NCI-H1105 treated with DMSO at 0.1 percent for 48 hours (cell line): ENCODE measurements at regions not wholly inside any gene's neighbourhood (a gene's known extent, or its start where the extent isn't known, plus 50 kb on each side); places are given as distances from the start of the nearest gene placed in this dataset.

ENCODE experiments used
- DNase-seq: peaks from one replicate; lab custom pipeline; 2025; lab: John Stamatoyannopoulos, UW

DNA sequence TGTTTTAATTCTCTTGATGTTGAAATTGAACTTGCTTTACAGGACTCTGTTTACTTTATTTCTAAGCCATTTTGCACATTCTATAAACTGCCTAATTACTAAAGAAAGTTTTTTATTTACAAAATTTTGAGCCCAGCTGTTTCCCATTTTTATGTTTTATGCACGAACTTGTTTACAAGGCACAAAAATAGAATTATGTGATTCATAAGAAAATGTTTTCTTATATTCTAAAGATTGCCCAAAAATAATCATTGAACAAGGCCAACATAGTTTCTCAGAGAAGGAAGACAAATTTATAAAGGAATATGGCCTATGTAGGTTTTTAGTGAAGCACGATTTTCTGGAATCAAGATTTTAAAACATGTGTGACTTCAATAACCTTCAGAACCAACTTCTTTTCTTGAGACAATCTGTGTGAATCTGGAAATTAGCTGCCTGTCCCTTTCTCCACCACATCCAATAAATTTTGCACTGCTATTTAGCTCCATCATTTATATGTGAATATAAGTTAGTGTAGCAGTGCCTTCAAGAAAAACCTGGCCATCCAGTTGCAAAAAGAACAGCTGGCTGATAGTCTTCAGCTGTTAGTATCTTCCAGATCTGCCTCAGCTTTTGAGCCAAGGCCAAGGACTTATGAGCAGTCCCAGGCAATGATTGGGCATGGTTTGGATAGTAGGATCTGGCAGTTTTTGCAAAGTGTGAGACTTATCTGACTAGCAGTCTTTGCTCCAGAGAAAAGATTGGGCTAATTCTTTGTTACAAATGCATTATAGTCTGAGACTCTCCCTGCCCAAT, 253.2 kb upstream of the COL3A1 start:
- no peak for DNase-seq

DNA sequence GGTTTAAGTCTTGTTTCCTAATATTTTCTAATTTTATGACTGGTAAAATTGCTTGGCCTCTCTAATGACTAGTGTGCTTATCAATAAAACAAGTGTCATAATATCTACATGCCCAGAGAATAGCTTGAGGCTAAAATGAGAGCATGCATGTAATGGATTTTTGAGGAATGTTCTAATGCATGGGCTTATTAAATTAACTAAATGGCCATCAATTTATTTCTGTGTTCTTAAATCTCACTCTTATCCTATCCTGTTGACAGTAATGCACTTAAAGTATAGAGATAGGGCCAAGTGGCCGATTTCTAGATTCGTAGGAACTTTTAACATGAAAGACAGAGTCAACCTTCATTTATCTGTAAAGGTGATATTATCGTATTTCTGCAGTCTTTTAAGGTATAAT, 252.4 kb upstream of the COL3A1 start:
- DNase-seq: no peak

- DNase-seq: no peak
Observed at GRCh38 chr2:188725746-188726360, 248.3 kb upstream of the COL3A1 start.

GRCh38 chr2:188726626-188727247, 247.4 kb upstream of the COL3A1 start:
- DNase-seq: no peak

DNA sequence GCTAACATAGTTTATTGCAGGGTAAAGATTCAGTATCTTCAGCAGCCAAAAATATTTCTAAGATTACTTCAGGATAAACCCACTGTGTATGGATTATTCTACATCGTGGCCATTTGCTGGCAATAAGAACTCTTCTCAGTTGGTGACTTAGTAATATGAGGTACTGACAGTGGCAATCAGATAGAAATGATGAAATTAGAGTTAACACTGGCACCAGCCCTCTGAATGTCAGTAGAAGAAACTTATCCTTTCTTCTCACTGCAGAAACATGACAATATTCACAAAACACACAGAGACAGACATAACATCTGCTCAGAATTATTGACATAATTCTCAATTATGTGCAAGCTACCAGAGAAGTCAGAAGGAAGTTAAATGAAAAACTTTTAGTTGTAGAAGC, 246.3 kb upstream of the COL3A1 start:
- no peak for DNase-seq

DNA sequence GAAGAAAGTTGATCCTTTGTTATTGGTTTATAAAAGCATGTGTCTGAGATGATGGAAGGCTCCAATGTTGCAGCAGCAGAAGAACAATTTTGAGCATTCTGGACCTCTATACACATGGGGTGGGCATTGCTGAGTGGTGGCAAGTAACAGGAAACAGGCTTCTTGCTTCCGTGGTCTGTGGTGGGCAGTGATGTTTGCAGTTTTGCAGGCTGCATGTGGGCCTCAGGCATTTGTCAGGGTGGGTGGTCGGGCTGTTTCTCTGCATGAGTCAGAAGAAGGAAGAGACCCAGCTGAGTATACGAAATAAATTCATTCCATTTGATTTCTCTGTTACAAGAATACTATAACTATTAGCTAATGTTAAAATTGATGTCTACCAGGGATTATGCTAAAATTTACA, 239.5 kb upstream of the COL3A1 start:
- DNase-seq: no peak

DNA sequence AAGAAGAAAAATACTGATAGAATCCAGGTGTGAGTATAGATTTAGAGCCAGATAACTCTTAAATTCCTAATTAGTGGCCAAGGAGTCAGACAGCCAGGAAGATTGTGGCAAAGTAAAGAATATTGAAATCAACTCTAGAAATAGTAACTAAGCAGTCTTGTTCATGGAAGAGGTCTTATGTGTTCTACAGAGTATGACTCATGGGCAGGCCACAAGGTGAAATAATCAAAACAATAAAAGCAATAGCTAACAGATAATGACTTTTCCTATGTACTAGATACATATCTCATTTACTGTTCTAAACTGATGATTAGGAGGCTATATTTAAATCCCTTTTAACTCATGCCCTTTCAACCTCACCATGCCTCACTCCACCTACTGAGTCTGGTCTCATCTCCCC, 227.4 kb upstream of the COL3A1 start:
- no peak for DNase-seq

- DNase-seq: no peak
Observed at GRCh38 chr2:188751816-188752215, 222.4 kb upstream of the COL3A1 start.

DNA sequence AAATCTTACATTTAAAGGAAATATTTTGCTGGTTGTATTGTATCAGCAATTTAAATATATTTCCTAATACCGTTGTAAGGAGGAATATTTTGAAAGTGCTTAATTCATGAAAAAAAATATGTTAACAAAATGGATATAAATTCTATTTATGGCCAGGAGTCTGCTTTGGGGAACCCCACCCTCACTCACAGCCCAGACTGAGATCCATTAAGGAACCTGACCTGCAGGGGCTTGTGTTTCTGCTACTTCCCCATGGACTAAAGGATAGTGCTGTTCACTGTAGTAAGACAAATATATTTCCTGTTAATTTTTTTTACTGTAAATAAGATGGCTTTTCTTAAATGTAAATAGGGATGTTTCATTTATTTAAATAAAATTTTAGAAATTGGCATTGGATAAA, 221.9 kb upstream of the COL3A1 start:
- no peak for DNase-seq

DNA sequence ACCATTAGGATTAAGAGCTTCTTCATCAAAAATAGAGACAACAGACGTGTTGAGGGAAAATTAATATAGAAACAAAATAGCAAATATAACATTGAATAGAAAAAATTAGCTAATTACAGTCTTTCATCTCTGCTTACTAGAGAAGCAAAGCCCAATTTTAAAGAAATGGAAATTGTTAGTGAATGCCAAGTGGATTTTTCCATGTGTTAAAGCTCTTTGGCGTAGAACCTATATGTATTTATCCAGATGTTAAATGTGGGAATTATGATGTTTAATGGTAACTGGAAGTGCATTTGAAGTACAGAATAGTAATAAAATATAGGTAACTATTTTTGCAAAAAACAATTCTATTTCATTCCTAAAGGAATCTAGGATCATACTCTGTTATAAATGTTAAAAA, 212.0 kb upstream of the COL3A1 start:
- DNase-seq: no peak

DNA sequence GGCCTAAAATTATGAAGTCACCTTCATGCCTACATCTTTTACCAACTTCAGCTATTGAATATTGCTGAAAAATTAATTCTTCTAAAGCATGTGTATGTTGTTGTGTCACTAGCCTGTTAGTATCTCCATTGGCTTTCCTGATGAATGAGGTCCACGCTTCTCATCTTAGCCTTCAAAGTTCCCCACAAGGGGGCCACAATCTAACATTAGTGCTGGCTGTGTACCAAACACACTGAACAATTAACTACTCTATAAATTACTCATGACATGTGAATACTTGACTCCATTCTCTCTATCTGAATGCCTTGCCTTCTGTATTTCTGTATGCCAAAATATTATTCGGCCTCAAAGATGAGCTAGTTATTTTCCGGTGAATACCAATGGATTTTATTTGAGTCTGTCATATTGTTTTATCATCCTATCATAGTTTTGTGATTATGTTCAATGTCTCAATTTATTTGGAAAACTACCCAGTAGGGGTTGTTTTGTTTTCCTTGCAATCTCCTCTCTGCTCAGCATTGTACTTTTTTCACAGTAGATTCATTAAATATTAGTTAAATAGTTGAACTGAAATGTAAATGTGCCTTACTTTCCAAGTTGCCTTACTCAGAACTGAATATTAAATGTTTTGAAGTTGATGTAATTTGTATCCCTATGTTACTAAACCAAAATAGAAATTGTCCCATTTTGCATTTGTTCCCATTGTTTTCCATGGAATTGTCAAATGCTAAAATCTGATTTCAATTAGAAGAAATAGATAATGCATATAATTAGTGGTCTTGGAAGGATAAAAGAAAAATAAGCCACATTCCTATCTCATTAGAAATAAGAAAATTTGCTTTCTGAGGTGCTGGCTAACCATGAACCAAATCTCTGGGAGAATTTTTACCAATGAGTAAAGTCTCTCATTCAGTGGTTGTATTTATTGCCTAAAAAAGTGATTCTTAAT, 208.4 kb upstream of the COL3A1 start:
- peak; percentile 75 for DNase-seq

GRCh38 chr2:188766471-188766856, 207.7 kb upstream of the COL3A1 start:
- DNase-seq: no peak

DNA sequence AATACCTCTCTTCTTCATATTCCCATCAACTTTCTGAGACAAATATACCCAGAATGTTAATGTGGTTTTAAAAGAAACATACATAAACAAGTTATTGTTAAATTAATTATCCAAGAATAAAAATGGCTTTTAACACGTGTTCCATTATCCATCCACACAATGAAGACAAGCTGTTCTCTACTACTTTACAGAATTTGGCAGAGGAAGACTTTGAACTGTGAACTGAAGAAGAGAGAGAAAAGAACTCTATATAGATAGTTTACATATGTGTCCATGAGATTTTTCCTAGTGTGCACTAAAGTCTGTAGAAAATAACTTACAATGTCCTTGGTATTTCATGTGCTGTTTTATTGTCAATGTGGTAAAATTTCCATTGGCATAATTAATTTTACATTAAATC, 207.0 kb upstream of the COL3A1 start:
- DNase-seq: no peak

DNA sequence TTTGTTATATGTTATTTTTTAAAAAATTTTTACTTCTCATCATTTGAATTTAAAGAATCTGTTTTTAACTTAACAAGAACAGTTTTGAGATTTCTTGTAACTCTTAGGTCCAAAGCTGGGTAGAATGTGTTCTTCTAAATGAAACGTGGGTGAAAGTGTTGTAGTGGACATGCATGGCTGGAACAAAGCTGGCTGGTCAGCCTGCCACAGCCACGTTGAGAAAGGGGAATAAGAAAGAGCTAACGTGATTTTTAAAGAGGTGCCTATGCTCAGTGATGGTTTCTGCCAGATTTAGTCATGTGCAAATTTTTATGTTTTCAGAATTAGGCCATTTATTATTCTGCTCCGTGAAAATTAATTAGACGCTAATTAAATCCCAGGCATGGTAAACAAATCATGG, 203.9 kb upstream of the COL3A1 start:
- DNase-seq: no peak

GRCh38 chr2:188773075-188773474, 201.1 kb upstream of the COL3A1 start:
- peak; percentile 71 for DNase-seq

DNA sequence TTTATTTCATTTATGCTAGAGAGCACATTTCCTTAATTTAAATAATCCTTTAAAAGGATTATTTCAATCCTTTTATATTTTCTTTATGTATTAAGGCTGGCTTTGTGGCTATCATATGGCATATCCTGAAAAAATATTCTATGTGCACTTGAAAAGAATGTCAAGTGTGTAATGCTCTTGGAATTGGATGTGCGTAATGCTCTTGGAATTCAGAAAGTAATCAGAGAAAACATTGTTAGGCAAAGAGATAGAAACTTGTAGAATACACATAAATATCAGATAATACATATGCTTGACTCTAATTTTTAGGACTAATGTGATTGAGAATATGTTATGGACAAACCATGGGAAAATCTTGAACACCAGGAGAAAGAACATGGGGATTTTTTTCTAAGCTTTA, 197.5 kb upstream of the COL3A1 start:
- DNase-seq: no peak

DNA sequence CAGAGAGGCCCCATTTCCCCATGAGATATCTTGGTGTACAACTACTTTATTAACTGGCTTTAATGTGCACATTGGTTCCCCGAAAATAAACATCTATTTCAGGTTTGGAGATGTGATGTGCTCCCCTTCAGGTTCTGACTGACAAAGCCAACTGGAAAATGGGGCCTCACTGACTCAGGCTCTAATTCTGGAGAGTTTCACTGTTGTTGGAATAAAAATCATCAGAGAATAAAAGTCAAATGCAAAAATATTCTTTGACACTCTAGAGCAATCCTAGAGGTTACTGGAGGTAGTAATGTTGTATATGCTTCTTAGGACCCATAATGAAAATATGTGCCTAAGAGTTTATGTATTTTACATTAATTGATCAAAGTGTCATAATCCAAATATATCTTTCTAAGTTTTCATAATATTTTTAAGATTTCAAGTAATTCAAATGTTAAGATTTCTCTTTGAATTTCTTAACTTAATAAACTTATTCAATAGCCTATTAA, 189.9 kb upstream of the COL3A1 start:
- DNase-seq: no peak

DNA sequence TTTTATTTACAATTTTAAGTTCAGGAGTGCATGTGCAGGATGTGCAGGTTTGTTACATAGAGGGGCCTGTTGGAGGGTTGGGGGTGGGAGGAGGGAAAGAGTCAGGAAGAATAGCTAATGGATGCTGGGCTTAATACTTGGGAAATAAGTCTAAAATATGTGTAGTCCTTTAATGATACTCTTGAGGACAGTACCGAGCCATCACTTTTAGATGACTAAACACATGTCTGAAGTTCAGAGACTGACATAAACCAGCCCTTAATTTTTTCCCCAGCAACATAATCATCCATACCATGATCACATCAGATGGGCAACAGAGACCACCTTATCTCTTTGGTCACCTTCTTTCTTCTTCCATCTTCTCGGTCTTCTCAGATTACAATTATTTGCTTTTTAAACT, 189.1 kb upstream of the COL3A1 start:
- no peak for DNase-seq

- DNase-seq: no peak
Observed at GRCh38 chr2:188785490-188785889, 188.7 kb upstream of the COL3A1 start.

DNA sequence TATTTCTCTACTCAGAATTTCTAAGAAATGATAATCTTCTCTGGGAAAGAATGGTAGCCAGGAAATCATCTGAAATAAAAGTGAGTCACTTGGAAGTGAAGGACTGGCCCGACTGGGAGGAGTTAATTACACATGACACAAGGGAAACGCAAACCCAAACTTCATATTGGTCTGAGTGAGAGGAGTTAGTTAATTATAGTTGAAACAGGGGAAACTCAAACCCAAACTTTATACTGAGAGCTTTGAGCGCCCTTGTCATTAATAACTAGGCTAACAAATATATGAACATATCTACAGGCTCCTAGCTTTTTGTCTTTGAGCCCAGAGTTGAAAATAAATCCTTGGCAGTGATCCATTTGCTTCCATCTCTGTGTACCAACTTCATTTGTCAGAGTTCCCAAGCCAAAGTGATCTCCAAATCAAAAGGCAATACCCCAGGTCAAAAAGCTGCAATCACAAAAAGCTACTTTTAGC, 187.8 kb upstream of the COL3A1 start:
- DNase-seq: peak; percentile 50

- DNase-seq: no peak
Observed at GRCh38 chr2:188787021-188787657, 187.0 kb upstream of the COL3A1 start.
